Natural killer cell treated with Interleukin-12 subunit alpha and Interleukin-12 subunit beta and Interleukin-15 and Interleukin-18, amount 100 ng/mL, for 72 hours (primary cell): ENCODE measurements at regions not wholly inside any gene's neighbourhood (a gene's known extent, or its start where the extent isn't known, plus 50 kb on each side); places are given as distances from the start of the nearest gene placed in this dataset.
"Not testable (repeated sequence)": the region's sequence is repeated elsewhere in the genome, so short reads cannot be mapped to it uniquely, and the experiment has no call there.

Source experiments
- ATAC-seq, 2 donors: fragments of 150-1000 bp; cut with Tn5 transposase in 1 of 2; sonication (Bioruptor Pico), chemical (Tn5 transposase) in 1 of 2; 2 replicates each; pipeline ENCODE4 v1.10.0; 2021
- DNase-seq: peaks from one replicate; pipeline ENCODE4 v3.0.0; 2022; ENCODE audit warnings: low spot score
- H3K27ac Mint-ChIP-seq, 2 donors: 1 replicate in 1 of 2; 2 replicates in 1 of 2; pipeline ENCODE4 v1.8.0; 2022; ENCODE audit warnings: mixed read lengths in 2 of 2, mild to moderate bottlenecking in 1 of 2, moderate library complexity in 1 of 2
- H3K27me3 Mint-ChIP-seq, 2 donors: 1 replicate in 1 of 2; 2 replicates in 1 of 2; pipeline ENCODE4 v1.8.0; 2022; ENCODE audit warnings: mixed read lengths in 2 of 2
- H3K36me3 Mint-ChIP-seq: one replicate; pipeline ENCODE4 v1.8.0; 2022; ENCODE audit warnings: mixed read lengths
- H3K4me1 Mint-ChIP-seq, 2 donors: 1 replicate in 1 of 2; 2 replicates in 1 of 2; pipeline ENCODE4 v1.8.0; 2022; ENCODE audit warnings: low read depth in 2 of 2, mixed read lengths in 2 of 2, mild to moderate bottlenecking in 1 of 2
- H3K4me3 Mint-ChIP-seq: one replicate; pipeline ENCODE4 v1.8.0; 2022; ENCODE audit warnings: mixed read lengths
- H3K9me3 Mint-ChIP-seq: 2 replicates; pipeline ENCODE4 v1.8.0; 2022; ENCODE audit warnings: mixed read lengths

- no peak for DNase-seq
- H3K4me3 Mint-ChIP-seq = no peak overlapping the region
- H3K27me3 Mint-ChIP-seq = peaks cover 18 to 33% of the 10 kb centered on the region in 2 donors
- H3K27ac Mint-ChIP-seq = no peak overlapping the region
- ATAC-seq = no peak
- H3K36me3 Mint-ChIP-seq = no peaks in the 10 kb centered on the region
- H3K9me3 Mint-ChIP-seq = no peaks in the 10 kb centered on the region
- H3K4me1 Mint-ChIP-seq = no peaks in the 10 kb centered on the region
Observed at GRCh38 chr2:160752475-160753330, 259.1 kb upstream of the RBMS1 start.

GRCh38 chr2:160753331-160753654 is 259.7 kb upstream of the RBMS1 start:
- Mint-ChIP-seq H3K27me3 (peaks cover 18 to 33% of the 10 kb centered on the region in 2 donors), H3K4me3 (no peak overlapping the region), H3K9me3 (no peaks in the 10 kb centered on the region), H3K4me1 (no peaks in the 10 kb centered on the region), H3K36me3 (no peaks in the 10 kb centered on the region), H3K27ac (no peak overlapping the region)
- DNase-seq = no peak
- no peak for ATAC-seq

GRCh38 chr2:160753960-160754359 is 260.4 kb upstream of the RBMS1 start:
- H3K9me3 Mint-ChIP-seq = no peaks in the 10 kb centered on the region
- DNase-seq (no peak), ATAC-seq (no peak)
- no peak overlapping the region for H3K27ac Mint-ChIP-seq
- no peaks in the 10 kb centered on the region for H3K36me3 Mint-ChIP-seq
- no peaks in the 10 kb centered on the region for H3K4me1 Mint-ChIP-seq
- no peak overlapping the region for H3K4me3 Mint-ChIP-seq
- peaks cover 18 to 33% of the 10 kb centered on the region in 2 donors for H3K27me3 Mint-ChIP-seq

DNA sequence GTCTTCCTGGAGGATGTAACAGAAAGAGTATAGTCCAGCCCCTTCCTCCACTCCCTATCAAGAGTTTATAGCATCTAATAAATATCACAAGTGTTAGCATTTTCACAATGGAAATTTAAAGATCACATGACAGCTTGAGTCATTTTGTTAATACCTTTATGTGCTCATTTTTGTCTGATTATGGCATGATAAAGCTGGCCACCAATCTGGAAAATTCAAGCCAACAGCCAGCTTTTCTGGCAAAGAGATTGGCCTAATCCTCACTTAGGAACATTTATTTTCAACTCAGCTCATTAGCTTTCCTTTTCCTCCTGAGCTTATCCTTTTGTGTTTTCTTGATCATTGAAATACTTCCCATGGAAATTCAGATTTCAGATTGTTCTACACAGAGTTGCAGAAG is 262.9 kb upstream of the RBMS1 start:
- H3K4me3 Mint-ChIP-seq = no peak overlapping the region
- H3K27me3 Mint-ChIP-seq = peaks cover 11 to 17% of the 10 kb centered on the region in 2 donors
- no peak for DNase-seq
- no peak overlapping the region for H3K27ac Mint-ChIP-seq
- H3K4me1 Mint-ChIP-seq = no peaks in the 10 kb centered on the region
- no peak for ATAC-seq
- no peaks in the 10 kb centered on the region for H3K36me3 Mint-ChIP-seq
- peaks cover under 1% of the 10 kb centered on the region for H3K9me3 Mint-ChIP-seq

GRCh38 chr2:160762493-160763128 is 269.0 kb upstream of the RBMS1 start:
- not testable (repeated sequence) for DNase-seq, H3K36me3 Mint-ChIP-seq, ATAC-seq, H3K4me3 Mint-ChIP-seq, H3K9me3 Mint-ChIP-seq, H3K4me1 Mint-ChIP-seq, H3K27ac Mint-ChIP-seq
- H3K27me3 Mint-ChIP-seq = peaks cover 12 to 22% of the 10 kb centered on the region in 2 donors

GRCh38 chr2:160783474-160783873 is 289.9 kb upstream of the RBMS1 start:
- peaks cover 4% of the 10 kb centered on the region for H3K36me3 Mint-ChIP-seq
- no peak for DNase-seq
- ATAC-seq = no peak
- H3K27ac Mint-ChIP-seq = no peak overlapping the region
- peaks cover 1 to 14% of the 10 kb centered on the region in 2 donors for H3K27me3 Mint-ChIP-seq
- H3K4me3 Mint-ChIP-seq = no peak overlapping the region
- no peaks in the 10 kb centered on the region for H3K4me1 Mint-ChIP-seq
- H3K9me3 Mint-ChIP-seq = peaks cover 3% of the 10 kb centered on the region

- no peak overlapping the region for H3K4me3 Mint-ChIP-seq
- no peak for ATAC-seq
- DNase-seq = no peak
- no peaks in the 10 kb centered on the region for H3K4me1 Mint-ChIP-seq
- no peaks in the 10 kb centered on the region for H3K36me3 Mint-ChIP-seq
- H3K27me3 Mint-ChIP-seq = peaks cover 0 to 9% of the 10 kb centered on the region in 2 donors
- no peaks in the 10 kb centered on the region for H3K9me3 Mint-ChIP-seq
- H3K27ac Mint-ChIP-seq = no peak overlapping the region
Observed at GRCh38 chr2:160784034-160784433, 290.4 kb upstream of the RBMS1 start.

- no peak overlapping the region for H3K27ac Mint-ChIP-seq
- H3K9me3 Mint-ChIP-seq = no peaks in the 10 kb centered on the region
- no peak overlapping the region for H3K4me3 Mint-ChIP-seq
- no peak for DNase-seq
- no peaks in the 10 kb centered on the region for H3K36me3 Mint-ChIP-seq
- ATAC-seq = no peak
- H3K4me1 Mint-ChIP-seq = no peaks in the 10 kb centered on the region
- H3K27me3 Mint-ChIP-seq = peaks cover 3 to 15% of the 10 kb centered on the region in 2 donors
Observed at GRCh38 chr2:160790738-160791137, 297.1 kb upstream of the RBMS1 start.

- DNase-seq = no peak
- ATAC-seq = no peak
- Mint-ChIP-seq H3K36me3 (no peaks in the 10 kb centered on the region), H3K4me1 (no peaks in the 10 kb centered on the region), H3K9me3 (no peaks in the 10 kb centered on the region), H3K4me3 (no peak overlapping the region), H3K27me3 (peaks cover 3 to 15% of the 10 kb centered on the region in 2 donors), H3K27ac (no peak overlapping the region)
Observed at GRCh38 chr2:160791884-160792283, 298.3 kb upstream of the RBMS1 start.

- H3K4me3 Mint-ChIP-seq = no peak overlapping the region
- H3K9me3 Mint-ChIP-seq = peaks cover 3% of the 10 kb centered on the region
- ATAC-seq (no peak), DNase-seq (no peak)
- no peaks in the 10 kb centered on the region for H3K4me1 Mint-ChIP-seq
- H3K27me3 Mint-ChIP-seq = peaks cover 3 to 15% of the 10 kb centered on the region in 2 donors
- no peaks in the 10 kb centered on the region for H3K36me3 Mint-ChIP-seq
- H3K27ac Mint-ChIP-seq = no peak overlapping the region
Observed at GRCh38 chr2:160792837-160793236, 299.2 kb upstream of the RBMS1 start.

DNA sequence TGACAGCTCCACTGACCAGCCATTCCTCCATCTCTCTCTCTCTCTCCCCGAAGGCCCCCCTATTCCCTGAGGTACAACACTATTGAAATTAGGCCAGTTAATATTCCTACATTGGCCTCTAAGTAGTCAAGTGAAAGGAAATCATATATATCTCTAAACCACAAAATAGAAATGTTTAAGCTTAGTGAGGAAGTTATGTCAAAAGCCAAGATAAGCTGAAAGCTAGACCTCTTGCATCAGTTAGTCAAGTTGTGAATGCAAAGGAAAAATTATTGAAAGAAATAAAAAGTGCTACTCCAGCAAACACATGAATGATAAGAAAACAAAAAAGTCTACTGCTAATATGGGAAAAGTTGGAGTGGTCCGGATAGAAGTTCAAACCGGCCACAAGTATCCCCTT is 301.3 kb upstream of the RBMS1 start:
- no peaks in the 10 kb centered on the region for H3K4me1 Mint-ChIP-seq
- H3K27me3 Mint-ChIP-seq = peaks cover 3 to 9% of the 10 kb centered on the region in 2 donors
- DNase-seq = no peak
- H3K9me3 Mint-ChIP-seq = peaks cover 3% of the 10 kb centered on the region
- H3K4me3 Mint-ChIP-seq = no peak overlapping the region
- no peaks in the 10 kb centered on the region for H3K36me3 Mint-ChIP-seq
- no peak for ATAC-seq
- no peak overlapping the region for H3K27ac Mint-ChIP-seq

DNA sequence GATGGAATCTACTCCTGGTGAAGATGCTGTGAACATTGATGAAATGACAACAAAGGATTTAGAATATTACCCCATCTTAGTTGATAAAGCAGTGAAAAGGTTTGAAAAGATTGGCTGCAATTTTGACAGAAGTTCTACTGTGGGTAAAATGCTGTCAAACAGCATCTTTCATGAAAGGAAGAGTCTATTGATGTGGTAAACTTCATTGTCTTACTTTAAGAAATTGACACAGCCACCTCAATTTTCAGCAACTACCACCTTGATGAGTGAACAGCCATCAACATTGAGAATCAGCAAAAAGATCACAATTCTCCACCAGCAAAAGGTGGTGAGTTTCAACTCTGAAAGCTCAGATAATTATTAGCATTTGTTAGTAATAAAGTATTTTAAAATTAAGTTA is 310.3 kb upstream of the RBMS1 start:
- Mint-ChIP-seq H3K36me3 (no peaks in the 10 kb centered on the region), H3K27ac (no peak overlapping the region), H3K4me1 (no peaks in the 10 kb centered on the region), H3K4me3 (no peak overlapping the region), H3K27me3 (no peaks in the 10 kb centered on the region), H3K9me3 (no peaks in the 10 kb centered on the region)
- ATAC-seq (no peak), DNase-seq (no peak)

DNA sequence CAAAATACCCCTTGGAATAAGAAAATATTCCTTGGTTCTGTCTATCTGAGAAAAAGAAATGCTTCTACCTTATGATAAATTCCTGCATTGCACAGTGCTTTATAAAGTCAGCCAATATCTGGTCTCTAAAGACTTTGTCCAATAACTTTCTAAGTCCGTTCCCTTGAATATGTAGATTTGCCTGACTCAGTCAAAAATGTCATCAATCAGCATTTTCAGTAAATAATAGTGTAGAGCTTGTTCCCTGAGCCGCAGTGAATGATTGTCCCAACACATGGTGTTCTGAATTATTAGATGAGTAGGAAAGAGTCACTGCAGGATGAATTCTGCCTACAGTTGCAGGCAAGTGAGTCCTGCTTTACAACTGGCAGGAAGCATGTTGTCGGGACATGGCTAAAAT is 316.8 kb upstream of the RBMS1 start:
- no peaks in the 10 kb centered on the region for H3K9me3 Mint-ChIP-seq
- ATAC-seq = no peak
- no peak overlapping the region for H3K4me3 Mint-ChIP-seq
- DNase-seq = no peak
- H3K36me3 Mint-ChIP-seq = no peaks in the 10 kb centered on the region
- no peaks in the 10 kb centered on the region for H3K4me1 Mint-ChIP-seq
- peaks cover 7 to 8% of the 10 kb centered on the region in 2 donors for H3K27me3 Mint-ChIP-seq
- no peak overlapping the region for H3K27ac Mint-ChIP-seq

DNA sequence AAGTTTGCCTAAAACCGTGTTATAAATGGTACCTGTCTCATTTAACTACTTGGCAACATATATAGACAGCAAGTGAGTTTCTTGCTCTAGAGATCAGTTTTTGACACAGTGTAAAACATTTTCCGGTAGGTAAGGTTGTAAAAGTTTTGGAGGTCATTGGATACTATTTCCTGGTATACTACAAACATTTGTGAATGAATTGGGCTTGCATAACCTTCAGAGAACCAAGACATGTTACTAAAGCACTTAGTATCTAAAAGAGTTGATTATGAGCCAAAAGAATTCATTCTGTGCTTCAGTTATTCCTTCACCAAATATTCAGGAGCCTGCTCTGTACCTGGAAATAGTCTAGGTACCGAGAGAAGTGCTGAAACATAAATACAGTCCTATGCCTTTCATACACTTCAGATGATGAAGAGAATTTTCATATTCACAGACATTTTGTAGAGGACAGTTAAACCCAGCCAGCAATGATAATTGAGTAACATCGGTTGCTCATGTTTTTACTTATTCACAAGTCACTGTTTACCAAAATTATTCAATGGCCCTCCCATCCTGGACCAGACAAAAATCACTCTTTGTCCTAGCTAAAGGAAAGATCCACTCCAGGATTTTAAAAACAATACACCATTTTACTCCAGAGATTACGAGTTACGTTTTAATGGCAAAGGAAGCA is 319.4 kb upstream of the RBMS1 start:
- H3K4me3 Mint-ChIP-seq = no peak overlapping the region
- DNase-seq = no peak
- no peaks in the 10 kb centered on the region for H3K9me3 Mint-ChIP-seq
- H3K4me1 Mint-ChIP-seq = no peaks in the 10 kb centered on the region
- ATAC-seq = no peak
- H3K36me3 Mint-ChIP-seq = no peaks in the 10 kb centered on the region
- peaks cover 8 to 15% of the 10 kb centered on the region in 2 donors for H3K27me3 Mint-ChIP-seq
- no peak overlapping the region for H3K27ac Mint-ChIP-seq
